ENCODE measurements at regions not wholly inside any gene's neighbourhood (a gene's known extent, or its start where the extent isn't known, plus 50 kb on each side); places are given as distances from the start of the nearest gene placed in this dataset.

DNA sequence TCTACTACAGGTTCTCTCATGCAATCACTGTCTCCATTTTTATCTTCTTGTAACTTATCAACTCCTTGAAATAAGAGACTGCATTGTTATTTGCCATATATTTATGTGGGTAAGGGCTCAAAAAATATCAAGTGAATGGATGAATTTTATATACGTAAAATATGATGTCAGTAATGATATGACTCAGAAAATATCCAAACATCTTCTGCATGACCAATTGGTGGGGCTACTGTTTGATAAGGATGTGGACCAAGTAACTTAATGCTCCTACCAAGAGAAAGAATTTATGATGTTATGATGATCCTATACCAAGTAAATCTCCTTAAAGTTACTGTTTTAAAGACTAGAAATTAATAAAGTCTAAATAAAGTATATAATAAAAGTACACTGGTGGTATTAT, 103.7 kb downstream of the OGFRL1 start:
- no peak overlapping the region for H3K4me2 ChIP-seq (ENCODE audit: low read length)
- TF ChIP-seq, protein P1, sequence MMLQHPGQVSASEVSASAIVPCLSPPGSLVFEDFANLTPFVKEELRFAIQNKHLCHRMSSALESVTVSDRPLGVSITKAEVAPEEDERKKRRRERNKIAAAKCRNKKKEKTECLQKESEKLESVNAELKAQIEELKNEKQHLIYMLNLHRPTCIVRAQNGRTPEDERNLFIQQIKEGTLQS (IDR thresholded peaks at IDR 0.05), result no peak
- TF ChIP-seq, protein P2, sequence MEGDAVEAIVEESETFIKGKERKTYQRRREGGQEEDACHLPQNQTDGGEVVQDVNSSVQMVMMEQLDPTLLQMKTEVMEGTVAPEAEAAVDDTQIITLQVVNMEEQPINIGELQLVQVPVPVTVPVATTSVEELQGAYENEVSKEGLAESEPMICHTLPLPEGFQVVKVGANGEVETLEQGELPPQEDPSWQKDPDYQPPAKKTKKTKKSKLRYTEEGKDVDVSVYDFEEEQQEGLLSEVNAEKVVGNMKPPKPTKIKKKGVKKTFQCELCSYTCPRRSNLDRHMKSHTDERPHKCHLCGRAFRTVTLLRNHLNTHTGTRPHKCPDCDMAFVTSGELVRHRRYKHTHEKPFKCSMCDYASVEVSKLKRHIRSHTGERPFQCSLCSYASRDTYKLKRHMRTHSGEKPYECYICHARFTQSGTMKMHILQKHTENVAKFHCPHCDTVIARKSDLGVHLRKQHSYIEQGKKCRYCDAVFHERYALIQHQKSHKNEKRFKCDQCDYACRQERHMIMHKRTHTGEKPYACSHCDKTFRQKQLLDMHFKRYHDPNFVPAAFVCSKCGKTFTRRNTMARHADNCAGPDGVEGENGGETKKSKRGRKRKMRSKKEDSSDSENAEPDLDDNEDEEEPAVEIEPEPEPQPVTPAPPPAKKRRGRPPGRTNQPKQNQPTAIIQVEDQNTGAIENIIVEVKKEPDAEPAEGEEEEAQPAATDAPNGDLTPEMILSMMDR (IDR thresholded peaks at IDR 0.05 in 2 of 3, conservative IDR thresholded peaks at IDR 0.05 in 1 of 3; ENCODE audit: borderline replicate concordance in 1 of 3, insufficient read depth in 1 of 3, low read depth in 2 of 3, low read length in 2 of 3), result no peak
- TF ChIP-seq TCF7L2 (IDR thresholded peaks at IDR 0.05; ENCODE audit: borderline replicate concordance, extremely low read depth, insufficient read depth, insufficient read length) (no peak), EZH2phosphoT487 (IDR thresholded peaks at IDR 0.05; ENCODE audit: borderline replicate concordance) (no peak), SP1 (IDR thresholded peaks at IDR 0.05; ENCODE audit: low read depth) (no peak), FOSL1 (IDR thresholded peaks at IDR 0.05; ENCODE audit: low read depth) (no peak), YY1 (IDR thresholded peaks at IDR 0.05; ENCODE audit: extremely low read depth, insufficient replicate concordance, low read depth, low read length) (no peak), CEBPB (IDR thresholded peaks at IDR 0.05; ENCODE audit: low read depth) (no peak), RAD21 (IDR thresholded peaks at IDR 0.05; ENCODE audit: low read depth) (no peak), ELF1 (IDR thresholded peaks at IDR 0.05; ENCODE audit: borderline replicate concordance, low read depth) (no peak), EGR1 (IDR thresholded peaks at IDR 0.05; ENCODE audit: low read depth) (no peak), ZNF274 (IDR thresholded peaks at IDR 0.05; ENCODE audit: low read depth, low read length) (no peak), POLR2A (IDR thresholded peaks at IDR 0.05; ENCODE audit: borderline replicate concordance, extremely low read depth, insufficient read depth, insufficient read length) (no peak), SIN3A (IDR thresholded peaks at IDR 0.05; ENCODE audit: low read depth) (no peak), CBX3 (IDR thresholded peaks at IDR 0.05; ENCODE audit: low read depth) (no peak)
- TF ChIP-seq, protein P3, sequence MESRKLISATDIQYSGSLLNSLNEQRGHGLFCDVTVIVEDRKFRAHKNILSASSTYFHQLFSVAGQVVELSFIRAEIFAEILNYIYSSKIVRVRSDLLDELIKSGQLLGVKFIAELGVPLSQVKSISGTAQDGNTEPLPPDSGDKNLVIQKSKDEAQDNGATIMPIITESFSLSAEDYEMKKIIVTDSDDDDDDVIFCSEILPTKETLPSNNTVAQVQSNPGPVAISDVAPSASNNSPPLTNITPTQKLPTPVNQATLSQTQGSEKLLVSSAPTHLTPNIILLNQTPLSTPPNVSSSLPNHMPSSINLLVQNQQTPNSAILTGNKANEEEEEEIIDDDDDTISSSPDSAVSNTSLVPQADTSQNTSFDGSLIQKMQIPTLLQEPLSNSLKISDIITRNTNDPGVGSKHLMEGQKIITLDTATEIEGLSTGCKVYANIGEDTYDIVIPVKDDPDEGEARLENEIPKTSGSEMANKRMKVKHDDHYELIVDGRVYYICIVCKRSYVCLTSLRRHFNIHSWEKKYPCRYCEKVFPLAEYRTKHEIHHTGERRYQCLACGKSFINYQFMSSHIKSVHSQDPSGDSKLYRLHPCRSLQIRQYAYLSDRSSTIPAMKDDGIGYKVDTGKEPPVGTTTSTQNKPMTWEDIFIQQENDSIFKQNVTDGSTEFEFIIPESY (IDR thresholded peaks at IDR 0.05; ENCODE audit: extremely low read depth, insufficient replicate concordance, low read length), result no peak
- TF ChIP-seq, protein P4, sequence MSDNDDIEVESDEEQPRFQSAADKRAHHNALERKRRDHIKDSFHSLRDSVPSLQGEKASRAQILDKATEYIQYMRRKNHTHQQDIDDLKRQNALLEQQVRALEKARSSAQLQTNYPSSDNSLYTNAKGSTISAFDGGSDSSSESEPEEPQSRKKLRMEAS (IDR thresholded peaks at IDR 0.05), result no peak
- no peaks in the 10 kb centered on the region for H3K36me3 ChIP-seq (ENCODE audit: control insufficient read depth in 1 of 2, insufficient read depth in 2 of 2, low read length in 2 of 2)
- H3K4me1 ChIP-seq (ENCODE audit: control insufficient read depth in 1 of 2, insufficient read depth in 2 of 2, low read length in 2 of 2), result no peaks in the 10 kb centered on the region; a peak in 1 of 4 replicates
- BruUV-seq (replicated peaks), result no TSS peak
- no peak overlapping the region for H2AFZ ChIP-seq (ENCODE audit: low read depth, low read length, poor library complexity, severe bottlenecking)
- H3K9ac ChIP-seq (ENCODE audit: low read length), result no peak overlapping the region
- no peaks in the 10 kb centered on the region for H3K79me2 ChIP-seq (ENCODE audit: insufficient read depth, low read length)
- H3K27me3 ChIP-seq (ENCODE audit: insufficient read depth, low read length), result no peaks in the 10 kb centered on the region
- CTCF ChIA-PET, result no interaction called here
- no peak overlapping the region for H3K27ac ChIP-seq (ENCODE audit: low read depth, low read length)
- RAD21 ChIA-PET (ENCODE audit: low non-redundant PET in 1 of 2, low total read pairs in 2 of 2, uncharacterized antibody in 2 of 2, unreplicated experiment in 2 of 2), result no interaction called here
- H3K9me2 ChIP-seq (ENCODE audit: insufficient read depth), result no peaks in the 10 kb centered on the region
- intact Hi-C loops (cut with micrococcal nuclease), result no loop called here
- no peak overlapping the region for H3K4me3 ChIP-seq (replicated peaks in 1 of 2; ENCODE audit: low read depth in 1 of 2, low read length in 2 of 2)
- ATAC-seq (no peak), DNase-seq (ENCODE audit: low read depth, low spot score) (no peak)
- POLR2A ChIA-PET, result no interaction called here
- H4K20me1 ChIP-seq (ENCODE audit: insufficient read depth), result no peaks in the 10 kb centered on the region
- no peaks in the 10 kb centered on the region for H3K9me3 ChIP-seq (ENCODE audit: control insufficient read depth in 1 of 2, insufficient read depth in 1 of 2, low read depth in 1 of 2, low read length in 2 of 2)

Measured in HCT116 (cell line).